GM19455 (cell line): ENCODE measurements at regions not wholly inside any gene's neighbourhood (a gene's known extent, or its start where the extent isn't known, plus 50 kb on each side); places are given as distances from the start of the nearest gene placed in this dataset.

Experiments
- ATAC-seq: cut with Tn5 transposase; IDR thresholded peaks from one replicate; pipeline ENCODE4 v1.9.1; 2021; ENCODE audit not compliant: unreplicated experiment

DNA sequence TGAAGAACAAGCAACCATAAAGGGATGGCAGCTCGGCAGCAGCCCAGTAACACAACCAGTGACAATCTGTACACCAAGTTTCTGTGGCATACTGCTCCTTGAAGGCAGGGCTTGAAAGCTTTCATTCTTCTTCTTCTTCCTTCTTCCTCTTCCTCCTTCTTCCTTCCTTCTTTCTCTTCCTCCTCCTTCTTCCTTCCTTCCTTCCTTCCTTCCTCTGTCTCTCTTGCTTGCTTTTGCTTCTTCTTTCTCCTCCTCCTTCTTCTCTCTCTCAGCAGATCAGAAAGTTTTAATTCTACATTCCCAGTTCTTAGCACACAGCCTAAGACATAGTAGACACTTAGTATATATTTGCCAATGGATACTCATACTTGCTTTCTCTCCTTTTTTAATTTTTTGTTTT, 95.9 kb downstream of the GLUL start:
- ATAC-seq: no peak

DNA sequence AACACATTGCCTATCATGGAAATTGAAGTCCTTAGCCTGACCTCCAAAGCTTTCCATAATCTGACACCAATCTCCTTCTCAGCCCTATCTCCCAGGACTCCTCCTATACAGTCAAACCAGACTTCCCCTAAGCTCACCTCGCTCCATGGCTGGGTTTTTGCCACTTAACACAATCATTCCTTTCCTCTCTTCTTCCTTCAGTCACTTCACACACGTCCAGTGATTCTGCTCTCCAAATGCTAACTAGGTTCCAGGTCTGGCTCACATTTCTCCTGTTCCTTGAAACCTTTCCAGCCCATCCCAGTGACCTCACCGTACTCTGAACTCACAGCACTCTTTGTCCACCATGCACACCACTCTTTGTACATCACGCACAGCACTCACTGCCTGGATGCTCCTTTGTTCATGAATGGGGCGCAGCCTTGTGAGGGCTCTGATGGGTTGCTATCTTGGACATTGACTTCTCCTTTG, 98.4 kb downstream of the GLUL start:
- ATAC-seq: no peak

DNA sequence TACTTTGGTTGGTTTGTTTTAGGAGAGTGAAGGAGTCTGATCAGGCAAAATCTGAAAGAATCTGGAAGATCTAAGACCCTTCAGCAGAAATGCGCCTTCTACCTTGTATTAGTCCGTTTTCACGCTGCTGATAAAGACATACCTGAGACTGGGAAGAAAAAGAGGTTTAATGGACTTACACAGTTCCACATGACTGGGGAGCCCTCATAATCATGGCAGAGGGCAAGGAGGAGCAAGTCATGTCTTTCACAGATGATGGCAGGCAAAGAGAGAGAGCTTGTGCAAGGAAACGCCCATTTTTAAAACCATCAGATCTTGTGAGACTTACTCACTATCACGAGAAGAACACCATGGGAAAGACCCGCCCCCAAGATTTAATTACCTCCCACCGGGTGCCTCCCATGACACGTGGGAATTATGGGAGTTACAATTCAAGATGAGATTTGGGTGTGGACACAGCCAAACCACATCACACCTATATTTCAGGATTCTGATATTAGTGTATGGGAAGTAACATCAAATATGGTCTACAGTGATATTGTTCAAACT, 99.3 kb downstream of the GLUL start:
- ATAC-seq: no peak

DNA sequence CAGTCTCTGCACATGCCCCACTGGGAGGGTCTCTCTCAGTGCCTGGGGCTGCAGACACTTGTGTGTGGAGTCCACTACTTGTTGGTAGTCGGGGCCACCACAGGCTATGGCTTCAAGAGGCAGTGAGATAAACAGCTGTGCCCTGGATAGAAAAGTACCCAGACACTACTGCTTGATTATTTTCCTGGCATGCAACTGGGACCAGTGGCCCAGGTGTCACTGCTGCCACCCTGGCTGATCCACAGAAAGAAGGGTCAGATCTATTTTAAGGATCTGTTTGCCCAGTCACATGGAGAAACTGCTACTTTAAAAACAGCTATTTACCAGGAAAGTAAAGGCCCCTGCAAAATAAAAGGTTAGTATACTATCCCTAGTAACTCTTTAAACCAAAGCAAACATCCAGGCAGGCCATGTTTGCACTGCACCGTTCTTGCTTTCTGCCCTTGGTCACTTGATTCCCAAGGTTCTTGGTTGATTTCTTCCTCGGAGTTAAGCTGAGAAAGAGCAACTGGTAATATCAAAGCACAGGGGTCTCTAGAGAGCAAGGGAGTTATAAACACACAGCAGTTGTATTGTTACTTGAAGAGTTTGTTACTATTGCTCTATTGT, 99.9 kb downstream of the GLUL start:
- ATAC-seq: no peak

DNA sequence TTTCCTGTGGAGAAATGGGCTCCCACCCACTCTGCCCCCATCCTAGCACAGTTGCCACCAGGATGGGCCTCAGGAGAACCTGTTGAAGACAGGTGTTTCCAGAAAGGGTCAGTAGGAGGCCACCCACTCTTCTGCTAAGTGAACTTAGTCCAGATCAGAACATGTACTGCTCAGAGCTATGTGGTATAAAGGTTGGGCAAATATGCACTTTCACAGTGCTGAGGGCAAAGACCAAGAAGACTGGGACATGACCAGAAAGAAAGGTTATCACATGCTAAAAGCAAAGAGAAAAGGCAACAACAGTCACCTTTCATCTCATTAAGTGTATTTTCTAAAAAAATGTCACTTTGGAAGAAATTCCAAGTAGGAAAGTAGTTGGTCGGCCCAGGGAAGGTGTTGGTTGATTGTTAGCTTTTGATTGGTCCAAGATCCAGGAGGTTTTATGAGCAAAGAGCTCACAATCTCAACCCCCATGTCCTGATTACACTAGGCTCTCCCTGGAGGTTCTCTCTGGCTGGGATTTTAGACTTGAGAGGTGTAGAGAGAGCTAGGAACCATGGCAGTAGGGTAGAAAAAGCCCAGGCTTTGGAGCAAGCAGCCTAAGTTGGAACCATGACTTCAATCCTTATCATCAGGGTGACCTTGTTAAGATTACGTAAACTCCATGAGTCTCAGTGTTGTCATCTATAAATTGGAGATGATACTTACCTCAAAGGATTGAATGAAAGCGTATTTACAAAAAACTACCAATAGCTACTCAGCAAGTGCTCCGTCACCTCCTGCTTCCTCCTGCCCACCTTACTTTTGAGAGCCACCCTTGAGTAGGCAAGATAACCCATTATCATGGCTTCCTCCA, 102.6 kb downstream of the GLUL start:
- ATAC-seq: no peak

DNA sequence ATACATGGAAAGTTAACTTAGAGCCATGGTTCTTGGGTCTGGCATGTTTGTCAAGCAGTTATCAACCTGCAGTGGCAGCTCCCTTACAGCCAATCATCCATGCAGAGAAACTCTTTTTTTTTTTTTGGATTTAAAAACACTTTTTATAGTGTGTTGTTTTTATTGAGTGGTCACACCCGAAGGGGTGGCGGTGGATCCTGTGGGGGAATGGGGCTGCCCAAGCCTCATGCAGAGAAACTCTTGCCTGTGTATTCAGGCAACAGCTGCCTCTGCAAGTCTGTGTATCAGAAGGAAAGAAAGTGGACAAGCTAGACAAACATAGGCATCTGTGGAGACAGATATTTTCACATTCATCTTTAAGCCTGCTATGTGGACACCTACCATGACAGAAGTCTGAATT, 104.8 kb downstream of the GLUL start:
- ATAC-seq: no peak

DNA sequence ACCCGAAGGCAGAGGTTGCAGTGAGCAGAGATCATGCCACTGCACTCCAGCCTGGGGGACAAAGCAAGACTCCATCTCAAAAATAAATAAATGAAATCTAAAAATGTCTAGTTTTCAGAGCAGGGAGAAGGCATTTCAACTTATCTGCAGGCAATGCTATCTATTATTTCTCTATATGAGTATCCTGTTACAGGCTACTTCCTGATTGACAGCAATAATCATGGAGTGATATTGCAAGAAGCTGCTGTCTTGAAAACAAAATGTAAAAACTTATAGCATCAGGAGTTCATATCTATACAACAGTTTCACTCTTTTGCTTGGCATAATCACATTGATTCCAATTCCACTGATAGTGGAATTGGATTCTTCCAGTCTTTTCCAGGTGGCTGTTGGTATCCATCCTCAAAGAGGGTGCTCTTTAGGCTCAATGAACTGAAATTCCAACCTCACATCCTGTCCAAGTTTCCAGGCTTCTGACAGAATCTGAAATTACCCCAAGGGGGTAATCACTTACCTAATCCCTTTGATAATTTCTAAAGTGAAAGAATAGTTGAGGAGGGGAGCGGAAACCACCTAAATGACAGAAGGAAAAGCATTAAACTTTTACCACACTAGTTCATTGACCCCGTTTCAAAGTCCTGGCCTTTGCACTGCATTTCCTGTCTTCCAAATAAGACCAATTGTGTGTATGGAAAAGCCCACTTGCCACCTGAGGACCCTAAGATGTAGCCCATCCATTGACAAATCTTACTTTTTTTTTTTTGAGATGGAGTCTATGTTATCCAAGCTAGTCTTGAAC, 107.6 kb downstream of the GLUL start:
- ATAC-seq: no peak

DNA sequence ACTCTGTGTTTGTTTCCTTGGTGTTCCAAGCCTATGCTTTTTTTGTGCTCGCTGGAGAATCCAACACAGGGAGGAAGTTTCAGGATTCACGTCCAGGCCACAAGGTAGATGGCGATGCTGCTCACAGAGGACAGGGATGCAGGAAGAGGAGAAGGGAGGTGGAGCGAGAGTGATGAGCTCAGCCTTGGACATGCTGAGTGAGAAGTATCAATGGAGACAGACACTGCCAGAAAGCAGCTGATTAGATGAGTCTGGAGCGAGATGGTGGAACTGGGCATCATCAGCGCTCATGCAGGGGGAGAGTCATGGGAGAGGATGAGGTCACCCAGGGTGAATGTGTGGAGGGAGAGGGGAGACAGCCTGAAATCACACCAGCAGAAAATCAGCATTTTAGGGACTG, 110.0 kb downstream of the GLUL start:
- no peak for ATAC-seq

DNA sequence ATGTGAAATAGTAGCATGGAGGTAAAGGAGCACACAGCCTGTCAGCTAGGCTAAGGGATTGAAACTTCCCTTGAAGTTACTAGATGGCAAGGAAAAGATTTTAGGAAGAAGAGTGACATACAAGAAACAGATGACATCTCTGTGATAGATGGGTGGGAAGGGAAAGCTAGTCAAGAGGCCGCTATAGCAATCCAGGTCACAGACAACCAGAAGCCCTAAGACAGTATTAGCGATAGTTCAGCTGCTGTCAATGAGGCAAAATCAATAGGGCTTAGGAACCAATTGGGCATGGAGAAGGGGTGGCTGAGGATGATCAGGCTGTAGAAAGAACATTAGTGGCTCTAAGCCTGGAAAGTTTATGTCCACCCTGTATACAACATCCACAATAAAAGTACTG, 111.1 kb downstream of the GLUL start:
- ATAC-seq: no peak

DNA sequence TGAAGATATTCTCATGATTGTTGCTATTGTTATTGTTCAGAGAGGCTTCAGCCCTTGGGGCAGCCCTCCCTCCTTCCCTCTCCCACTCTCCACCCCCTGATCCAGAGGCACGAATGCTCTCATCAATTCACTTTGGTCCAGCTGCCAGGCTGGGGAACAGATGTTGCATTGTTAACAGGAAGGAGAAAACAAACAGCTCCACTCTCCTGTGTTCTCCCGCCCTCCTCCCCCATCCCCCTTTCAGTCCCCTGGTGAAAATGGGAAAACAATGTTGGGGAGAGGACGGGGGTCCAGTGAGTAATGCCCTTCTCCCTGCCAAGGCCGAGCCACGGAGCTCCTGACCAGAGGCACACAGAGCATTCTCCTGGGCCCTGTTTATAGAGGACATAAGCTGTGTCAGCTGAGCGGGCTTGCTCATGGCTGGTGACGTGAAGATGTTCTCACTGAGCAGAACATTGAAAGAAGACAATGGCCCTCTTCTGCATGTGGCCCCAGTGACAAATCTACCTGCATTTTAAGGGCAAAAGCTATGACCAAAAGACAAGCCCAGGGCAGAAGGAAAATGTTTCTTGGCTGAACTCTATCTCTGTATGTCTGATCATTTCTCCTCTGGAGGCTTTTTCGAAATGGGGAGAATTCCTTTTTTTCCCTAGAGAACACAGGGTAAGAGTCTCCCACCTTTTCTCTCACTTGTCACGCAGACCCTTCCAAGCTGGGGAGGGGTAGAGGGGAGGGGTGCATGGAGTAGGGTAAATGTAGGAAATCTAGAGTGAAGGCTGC, 111.7 kb downstream of the GLUL start:
- no peak for ATAC-seq

DNA sequence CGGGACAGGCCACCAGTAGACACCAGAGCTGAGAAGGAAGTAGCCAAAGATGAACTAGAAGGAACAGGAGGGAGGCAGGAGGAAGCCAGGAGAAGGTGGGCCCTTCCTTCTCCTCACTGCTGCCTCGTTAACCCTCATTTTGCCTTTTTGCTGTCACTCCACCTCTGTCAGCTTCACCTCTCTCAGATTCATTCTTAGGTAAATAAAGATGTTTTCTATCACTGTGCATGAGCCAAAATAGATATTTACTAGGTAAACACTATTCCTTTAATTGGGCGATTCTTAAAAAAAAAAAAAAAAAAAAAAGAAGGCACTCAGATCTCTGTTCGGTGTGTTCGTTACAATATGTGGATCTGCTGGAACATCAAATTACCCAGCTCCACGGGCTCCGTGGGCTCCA, 112.3 kb downstream of the GLUL start:
- no peak for ATAC-seq

DNA sequence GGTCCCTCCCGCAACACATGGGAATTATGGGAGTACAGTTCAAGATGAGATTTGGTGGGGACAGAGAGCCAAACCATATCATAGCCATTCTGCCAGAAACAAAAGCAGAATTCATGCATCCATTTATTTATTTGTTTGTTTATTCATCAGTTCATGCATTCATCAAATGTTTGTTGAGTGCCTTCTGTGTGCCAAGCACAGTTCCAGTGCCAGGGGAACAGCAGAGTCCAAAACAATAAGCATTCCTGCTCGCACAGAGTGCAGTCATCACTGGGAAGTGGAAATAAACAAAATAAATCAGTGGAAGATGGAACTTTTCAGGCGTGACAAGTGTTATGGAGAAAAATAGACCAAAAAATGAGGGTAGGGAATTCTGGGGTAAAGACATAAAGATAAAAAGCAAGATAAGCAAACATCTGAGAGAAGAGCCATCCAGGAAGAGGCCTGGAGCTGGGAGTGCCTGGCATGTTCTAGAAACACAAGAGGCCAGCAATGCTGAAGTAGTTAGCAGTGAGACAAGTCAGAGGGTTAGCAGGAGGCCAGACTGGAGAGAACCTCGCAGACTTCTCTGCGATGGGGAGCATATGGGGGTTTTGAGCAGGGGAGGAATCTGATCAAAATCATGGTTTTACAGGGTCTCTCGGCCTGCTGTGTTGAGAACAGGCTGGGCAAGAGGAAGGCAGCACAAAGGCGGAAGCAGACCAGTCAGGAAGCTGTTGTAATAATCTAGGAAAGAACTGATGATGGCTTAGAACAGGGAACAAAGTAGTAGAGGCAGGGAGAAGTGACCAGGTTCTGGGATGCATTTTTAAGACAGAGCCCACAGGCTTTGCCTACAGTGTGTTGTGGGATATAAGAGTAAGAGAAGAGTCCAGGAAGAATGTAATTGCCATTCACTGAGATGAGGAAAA, 113.2 kb downstream of the GLUL start:
- ATAC-seq: no peak

DNA sequence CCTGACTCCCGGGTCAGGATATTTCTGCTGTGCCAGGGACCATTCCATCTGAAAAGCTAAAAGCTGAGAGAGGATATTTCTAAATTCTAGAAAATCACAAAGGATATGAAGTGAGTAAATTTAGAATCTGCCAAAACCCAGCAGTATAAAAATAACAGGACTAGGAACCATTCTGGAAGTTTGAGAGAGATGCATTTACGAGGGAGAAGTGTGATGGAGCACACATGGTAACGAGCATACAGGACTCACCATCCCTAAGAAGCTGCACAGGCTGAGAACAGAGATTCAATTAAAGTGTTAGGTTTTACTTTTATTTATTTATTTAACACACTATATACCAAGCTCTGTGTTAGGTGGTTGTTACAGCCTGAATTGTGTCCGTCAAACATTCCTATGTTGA, 116.3 kb downstream of the GLUL start:
- ATAC-seq: no peak

DNA sequence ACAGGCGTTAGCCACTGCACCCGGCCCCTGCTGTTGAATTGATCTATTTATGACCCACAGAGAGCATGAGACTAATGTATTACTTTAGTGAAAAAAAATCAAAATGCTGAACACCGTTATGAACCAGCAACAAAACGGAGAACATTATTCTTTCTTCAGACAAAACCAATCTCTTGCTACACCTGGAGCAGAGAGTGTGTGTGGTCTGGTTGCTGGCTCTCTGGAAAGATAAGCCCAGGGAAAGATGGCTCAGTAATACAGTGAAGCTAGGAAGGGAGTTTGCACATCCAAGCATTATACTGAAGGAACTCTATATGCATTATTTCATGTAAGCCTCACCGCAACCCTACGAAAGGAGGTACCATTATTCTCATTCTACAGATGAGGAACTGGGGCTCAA, 117.0 kb downstream of the GLUL start:
- no peak for ATAC-seq

DNA sequence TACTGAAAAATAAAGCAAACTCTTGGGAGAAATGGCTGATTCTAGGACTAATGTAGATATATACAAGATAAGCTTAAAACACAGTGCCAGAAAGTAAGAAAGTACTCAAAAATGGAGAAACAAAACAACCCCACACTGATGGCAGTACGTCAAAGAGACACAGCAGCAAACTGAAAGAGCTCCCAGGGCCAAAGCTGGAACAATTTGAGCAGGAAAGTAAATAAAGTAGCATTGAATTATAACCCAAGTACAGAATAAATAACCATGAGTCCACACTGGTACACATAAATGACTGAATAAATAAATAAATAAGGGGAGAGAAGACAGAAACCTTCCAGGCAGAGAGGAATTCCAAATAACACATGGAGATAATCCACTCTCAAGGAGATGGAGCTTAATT, 120.9 kb downstream of the GLUL start:
- no peak for ATAC-seq

DNA sequence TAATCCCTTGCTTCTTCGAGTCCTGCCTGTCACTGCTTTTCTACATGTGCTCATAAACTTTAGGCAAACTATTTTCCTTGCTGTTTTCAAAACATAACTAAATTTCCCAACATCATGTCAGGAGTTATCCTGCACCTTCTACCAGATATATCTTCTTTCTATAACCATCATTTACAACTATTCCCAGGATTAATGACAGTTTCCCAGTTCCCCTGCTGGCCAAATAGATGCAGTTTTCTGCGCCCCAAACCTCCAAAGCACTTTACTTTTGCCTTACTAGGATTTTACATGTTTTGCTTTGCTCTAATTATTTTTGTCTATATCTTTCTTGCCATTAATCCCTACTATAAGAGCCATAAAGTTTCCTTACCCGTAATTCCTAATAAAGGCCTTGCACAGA, 122.5 kb downstream of the GLUL start:
- ATAC-seq: no peak

DNA sequence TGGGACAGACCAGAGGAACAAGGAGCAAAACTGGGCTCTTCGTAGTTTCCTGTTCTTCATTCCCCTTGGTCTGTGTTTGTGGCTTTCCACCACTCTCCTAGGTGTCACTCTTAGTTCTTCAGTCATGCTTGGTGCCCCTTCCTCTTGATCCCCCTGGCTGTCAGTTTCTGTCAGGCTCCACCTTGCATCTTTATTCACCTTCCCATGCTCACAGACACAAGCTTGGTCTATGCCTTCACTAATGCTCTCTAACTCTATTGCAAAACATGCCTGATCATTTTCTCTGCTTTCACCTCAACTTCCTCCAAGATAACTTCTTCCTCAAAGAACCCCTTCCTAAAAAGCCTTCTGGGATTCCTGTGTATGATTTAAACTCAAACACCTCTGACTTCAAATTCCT, 122.9 kb downstream of the GLUL start:
- no peak for ATAC-seq

DNA sequence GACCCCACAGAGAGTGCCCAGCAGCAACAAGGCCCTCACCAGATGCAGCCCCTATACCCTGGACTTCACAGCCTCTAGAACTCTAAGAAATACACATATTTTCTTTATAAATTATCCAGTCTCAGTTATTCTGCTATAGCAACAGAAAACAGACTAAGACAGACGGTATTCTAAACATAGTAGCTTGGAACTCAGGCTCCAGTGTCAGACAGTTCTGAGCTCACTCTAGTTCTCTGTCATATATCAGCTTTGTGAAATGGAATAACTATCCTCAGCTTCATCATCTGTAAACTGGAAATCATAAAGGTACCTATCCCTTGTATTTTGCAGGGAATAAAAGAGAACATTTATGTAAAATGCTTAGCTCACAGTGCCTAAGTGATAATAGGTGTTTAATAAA, 127.4 kb downstream of the GLUL start:
- ATAC-seq: no peak

DNA sequence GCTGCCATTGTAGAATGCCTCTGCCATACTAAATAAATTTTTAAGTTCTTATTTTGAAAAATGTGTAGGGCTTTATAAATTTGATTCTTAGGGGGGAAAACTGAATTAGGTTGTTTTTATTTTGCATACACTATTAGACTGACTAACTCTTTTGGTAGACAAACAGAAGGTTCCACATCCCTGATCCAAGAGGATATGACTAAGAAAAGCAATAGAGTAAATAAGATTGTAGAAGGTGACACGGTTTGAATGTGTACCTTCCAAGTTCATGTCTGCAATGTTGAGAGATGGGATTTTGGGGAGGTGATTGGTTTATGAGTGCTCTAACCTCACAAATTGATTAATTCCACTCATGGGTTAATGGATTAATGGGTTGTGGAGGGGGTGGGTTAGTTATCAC, 127.9 kb downstream of the GLUL start:
- no peak for ATAC-seq

DNA sequence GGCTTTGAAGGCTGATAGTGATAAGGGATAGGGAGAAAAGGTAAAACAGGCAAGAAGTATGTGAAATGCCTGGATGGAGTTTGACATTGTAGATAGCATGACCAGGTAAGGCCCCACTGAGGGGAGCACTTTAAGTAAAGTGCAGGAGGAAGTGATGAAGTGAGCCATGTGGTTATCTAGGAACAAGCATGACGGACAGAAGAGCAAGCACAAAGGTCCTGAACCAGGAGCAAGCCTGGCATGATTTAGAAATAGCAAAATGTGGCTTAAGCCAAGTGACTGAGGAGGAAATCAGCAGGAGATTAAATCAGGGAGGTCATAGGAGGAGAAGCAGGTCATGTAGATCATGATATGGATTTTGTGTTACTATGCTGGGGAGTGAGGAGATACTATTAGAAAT, 129.2 kb downstream of the GLUL start:
- no peak for ATAC-seq
